VCaP (cell line): ENCODE measurements at regions not wholly inside any gene's neighbourhood (a gene's known extent, or its start where the extent isn't known, plus 50 kb on each side); places are given as distances from the start of the nearest gene placed in this dataset.
"Not testable (repeated sequence)": the region's sequence is repeated elsewhere in the genome, so short reads cannot be mapped to it uniquely, and the experiment has no call there.

ENCODE experiments used
- H3K27ac ChIP-seq: fragments of 450-650 bp; 2 replicates; pipeline ENCODE4 v1.5.1; 2017
- CTCF ChIP-seq: fragments of 450-650 bp; conservative IDR thresholded peaks from 2 replicates; pipeline ENCODE4 v1.5.1; 2017; ENCODE audit warnings: mild to moderate bottlenecking, moderate library complexity

- H3K27ac ChIP-seq: no peak overlapping the region
- no peak for TF ChIP-seq CTCF
These were observed 65.5 kb downstream of the RBMY1A1 start for GRCh38 chrY:21600170-21600569.

GRCh38 chrY:21601524-21601923, 66.8 kb downstream of the RBMY1A1 start:
- H3K27ac ChIP-seq: no peak overlapping the region
- TF ChIP-seq CTCF: no peak

- no peak for TF ChIP-seq CTCF
- H3K27ac ChIP-seq: no peak overlapping the region
These were observed 67.9 kb downstream of the RBMY1A1 start for GRCh38 chrY:21602590-21602989.

GRCh38 chrY:21636137-21636536, 101.5 kb downstream of the RBMY1A1 start:
- no peak overlapping the region for H3K27ac ChIP-seq
- TF ChIP-seq CTCF: no peak

GRCh38 chrY:21650496-21650895, 115.8 kb downstream of the RBMY1A1 start:
- H3K27ac ChIP-seq: no peak overlapping the region
- TF ChIP-seq CTCF: no peak

GRCh38 chrY:21659057-21659456, 124.4 kb downstream of the RBMY1A1 start:
- not testable (repeated sequence) for H3K27ac ChIP-seq

GRCh38 chrY:21679590-21679989, 144.9 kb downstream of the RBMY1A1 start:
- H3K27ac ChIP-seq: not testable (repeated sequence)

GRCh38 chrY:21686369-21686768, 151.7 kb downstream of the RBMY1A1 start:
- not testable (repeated sequence) for H3K27ac ChIP-seq

- not testable (repeated sequence) for H3K27ac ChIP-seq
These were observed 167.3 kb downstream of the RBMY1A1 start for GRCh38 chrY:21701951-21702350.

GRCh38 chrY:21702927-21703326, 168.2 kb downstream of the RBMY1A1 start:
- H3K27ac ChIP-seq: not testable (repeated sequence)

- TF ChIP-seq CTCF: no peak
These were observed 170.6 kb downstream of the RBMY1A1 start for GRCh38 chrY:21705309-21705708.

GRCh38 chrY:21706611-21707010, 171.9 kb downstream of the RBMY1A1 start:
- H3K27ac ChIP-seq: peak overlapping the region; percentile 19; the same call in 1 of the 2 replicates

More at GRCh38 chrY:21705309-21705708, 170.6 kb downstream of the RBMY1A1 start:
- peak overlapping the region; percentile 35; the same call in 1 of the 2 replicates for H3K27ac ChIP-seq

- not testable (repeated sequence) for H3K27ac ChIP-seq
These were observed 158.8 kb downstream of the RBMY1D start for GRCh38 chrY:21735489-21736060.

- H3K27ac ChIP-seq: not testable (repeated sequence)
These were observed 149.3 kb downstream of the RBMY1D start for GRCh38 chrY:21744998-21745397.

GRCh38 chrY:21760243-21760642, 134.1 kb downstream of the RBMY1D start:
- not testable (repeated sequence) for H3K27ac ChIP-seq
